Endothelial cell (in vitro differentiated cells): ENCODE measurements at regions not wholly inside any gene's neighbourhood (a gene's known extent, or its start where the extent isn't known, plus 50 kb on each side); places are given as distances from the start of the nearest gene placed in this dataset.

Experiments used
- DNase-seq: peaks from one replicate; pipeline ENCODE4 v3.0.0; 2021; ENCODE audit warnings: low spot score
- H3K27ac Mint-ChIP-seq: one replicate; pipeline ENCODE4 v1.8.0; 2021; ENCODE audit warnings: mixed read lengths, inconsistent platforms; ENCODE audit not compliant: unreplicated experiment
- H3K27me3 Mint-ChIP-seq: one replicate; pipeline ENCODE4 v1.8.0; 2021; ENCODE audit warnings: mild to moderate bottlenecking, moderate library complexity, mixed read lengths, inconsistent platforms; ENCODE audit not compliant: unreplicated experiment
- H3K36me3 Mint-ChIP-seq: one replicate; pipeline ENCODE4 v1.8.0; 2021; ENCODE audit warnings: mild to moderate bottlenecking, low read depth, mixed read lengths, inconsistent platforms; ENCODE audit not compliant: unreplicated experiment
- H3K4me1 Mint-ChIP-seq: one replicate; pipeline ENCODE4 v1.8.0; 2021; ENCODE audit warnings: mild to moderate bottlenecking, mixed read lengths, inconsistent platforms; ENCODE audit not compliant: unreplicated experiment
- H3K4me3 Mint-ChIP-seq: one replicate; pipeline ENCODE4 v1.8.0; 2021; ENCODE audit warnings: mild to moderate bottlenecking, mixed read lengths, inconsistent platforms; ENCODE audit not compliant: unreplicated experiment
- H3K9me3 Mint-ChIP-seq: one replicate; pipeline ENCODE4 v1.8.0; 2021; ENCODE audit warnings: mixed read lengths, inconsistent platforms; ENCODE audit not compliant: unreplicated experiment
- CTCF ChIP-seq: fragments of 200-600 bp; sonication (generic); IDR thresholded peaks from one replicate; pipeline ENCODE4 v1.5.0; 2021; ENCODE audit warnings: antibody characterized with exemption; ENCODE audit not compliant: unreplicated experiment

GRCh38 chr18:48488388-48488850, 50.4 kb upstream of the CTIF start:
- Mint-ChIP-seq H3K36me3 (no peaks in the 10 kb centered on the region), H3K4me3 (no peak overlapping the region), H3K4me1 (peaks cover 8% of the 10 kb centered on the region), H3K27ac (no peak overlapping the region), H3K27me3 (no peaks in the 10 kb centered on the region), H3K9me3 (no peaks in the 10 kb centered on the region)
- TF ChIP-seq CTCF: no peak
- no peak for DNase-seq

GRCh38 chr18:48486754-48487153, 52.1 kb upstream of the CTIF start:
- DNase-seq: no peak
- Mint-ChIP-seq H3K4me1 (peaks cover 6% of the 10 kb centered on the region), H3K27me3 (no peaks in the 10 kb centered on the region), H3K27ac (no peak overlapping the region), H3K36me3 (no peaks in the 10 kb centered on the region), H3K4me3 (no peak overlapping the region), H3K9me3 (no peaks in the 10 kb centered on the region)
- TF ChIP-seq CTCF: no peak

- Mint-ChIP-seq H3K27ac (no peak overlapping the region), H3K4me3 (no peak overlapping the region), H3K27me3 (no peaks in the 10 kb centered on the region), H3K9me3 (no peaks in the 10 kb centered on the region), H3K36me3 (no peaks in the 10 kb centered on the region), H3K4me1 (peaks cover 6% of the 10 kb centered on the region)
- no peak for DNase-seq
- no peak for TF ChIP-seq CTCF
These were observed 52.9 kb upstream of the CTIF start for GRCh38 chr18:48485828-48486405.

GRCh38 chr18:48481092-48481491, 57.7 kb upstream of the CTIF start:
- no peaks in the 10 kb centered on the region for H3K9me3 Mint-ChIP-seq
- no peak overlapping the region for H3K27ac Mint-ChIP-seq
- no peaks in the 10 kb centered on the region for H3K4me1 Mint-ChIP-seq
- no peak for DNase-seq
- TF ChIP-seq CTCF: no peak
- H3K27me3 Mint-ChIP-seq: no peaks in the 10 kb centered on the region
- H3K36me3 Mint-ChIP-seq: no peaks in the 10 kb centered on the region
- H3K4me3 Mint-ChIP-seq: no peak overlapping the region

GRCh38 chr18:48479531-48479930, 59.3 kb upstream of the CTIF start:
- no peak for TF ChIP-seq CTCF
- no peaks in the 10 kb centered on the region for H3K27me3 Mint-ChIP-seq
- no peak for DNase-seq
- H3K4me1 Mint-ChIP-seq: no peaks in the 10 kb centered on the region
- H3K4me3 Mint-ChIP-seq: no peak overlapping the region
- no peaks in the 10 kb centered on the region for H3K36me3 Mint-ChIP-seq
- H3K9me3 Mint-ChIP-seq: no peaks in the 10 kb centered on the region
- H3K27ac Mint-ChIP-seq: no peak overlapping the region
